ENCODE measurements at regions not wholly inside any gene's neighbourhood (a gene's known extent, or its start where the extent isn't known, plus 50 kb on each side); places are given as distances from the start of the nearest gene placed in this dataset.

DNA sequence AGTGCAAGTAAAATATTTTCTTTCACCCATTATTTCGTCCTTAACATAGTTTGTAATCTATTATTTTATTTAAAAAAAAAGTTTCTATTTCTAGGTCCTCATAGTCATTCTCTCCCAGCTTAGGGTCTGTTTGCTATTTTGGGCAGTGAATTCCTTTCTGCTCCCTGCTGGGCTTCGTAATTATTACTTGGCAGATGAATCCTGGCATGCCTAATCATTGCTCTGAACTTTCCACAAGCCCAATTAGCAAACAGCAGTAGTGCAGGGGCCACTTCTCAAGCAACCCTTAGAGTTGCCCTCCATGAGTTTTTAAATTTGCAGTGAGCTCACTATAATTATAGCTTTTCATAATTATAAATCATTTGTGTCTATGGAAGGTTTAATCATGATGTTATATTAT lies 1378.3 kb upstream of the SEL1L start:
- no peak overlapping the region for H3K4me3 ChIP-seq
- no peaks in the 10 kb centered on the region for H3K9me3 ChIP-seq
- H3K27ac ChIP-seq: no peak overlapping the region
- TF ChIP-seq POLR2AphosphoS5 (IDR thresholded peaks at IDR 0.05) (no peak), POLR2A (IDR thresholded peaks at IDR 0.05) (no peak), EP300 (IDR thresholded peaks at IDR 0.05) (no peak)
- TF ChIP-seq, protein P1, sequence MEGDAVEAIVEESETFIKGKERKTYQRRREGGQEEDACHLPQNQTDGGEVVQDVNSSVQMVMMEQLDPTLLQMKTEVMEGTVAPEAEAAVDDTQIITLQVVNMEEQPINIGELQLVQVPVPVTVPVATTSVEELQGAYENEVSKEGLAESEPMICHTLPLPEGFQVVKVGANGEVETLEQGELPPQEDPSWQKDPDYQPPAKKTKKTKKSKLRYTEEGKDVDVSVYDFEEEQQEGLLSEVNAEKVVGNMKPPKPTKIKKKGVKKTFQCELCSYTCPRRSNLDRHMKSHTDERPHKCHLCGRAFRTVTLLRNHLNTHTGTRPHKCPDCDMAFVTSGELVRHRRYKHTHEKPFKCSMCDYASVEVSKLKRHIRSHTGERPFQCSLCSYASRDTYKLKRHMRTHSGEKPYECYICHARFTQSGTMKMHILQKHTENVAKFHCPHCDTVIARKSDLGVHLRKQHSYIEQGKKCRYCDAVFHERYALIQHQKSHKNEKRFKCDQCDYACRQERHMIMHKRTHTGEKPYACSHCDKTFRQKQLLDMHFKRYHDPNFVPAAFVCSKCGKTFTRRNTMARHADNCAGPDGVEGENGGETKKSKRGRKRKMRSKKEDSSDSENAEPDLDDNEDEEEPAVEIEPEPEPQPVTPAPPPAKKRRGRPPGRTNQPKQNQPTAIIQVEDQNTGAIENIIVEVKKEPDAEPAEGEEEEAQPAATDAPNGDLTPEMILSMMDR (IDR thresholded peaks at IDR 0.05): no peak
- no peaks in the 10 kb centered on the region for H3K4me1 ChIP-seq
- H3K36me3 ChIP-seq: no peaks in the 10 kb centered on the region
- intact Hi-C loops (cut with DNase I): no loop called here
- WGBS, 2 donors: 31 to 57% methylated on average over 2 of the region's 2 CpGs
- DNase-seq: no peak
- no peaks in the 10 kb centered on the region for H3K27me3 ChIP-seq

DNA sequence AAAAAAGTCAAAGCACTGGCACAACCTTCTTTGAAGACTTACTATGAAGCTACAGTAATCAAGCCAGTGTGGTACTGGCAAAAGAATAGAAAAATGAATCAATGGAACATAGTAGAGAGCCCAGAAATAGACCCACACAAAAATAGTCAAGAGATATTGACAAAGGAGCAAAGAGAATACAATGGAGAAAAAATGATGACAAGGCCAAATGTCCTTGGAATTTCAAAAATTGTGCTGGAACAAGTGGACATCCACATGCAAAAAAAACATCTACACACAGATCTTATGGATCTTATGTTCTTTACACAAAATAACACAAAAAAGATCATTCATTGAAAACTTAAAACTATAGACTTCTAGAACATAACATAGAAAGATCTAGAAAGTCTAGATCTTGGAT lies 1379.7 kb upstream of the SEL1L start:
- Histone ChIP-seq H3K4me1 (no peaks in the 10 kb centered on the region), H3K9me3 (peaks cover 0 to 4% (median 0%) of the 10 kb centered on the region in 4 donors), H3K4me3 (no peak overlapping the region), H3K27ac (no peak overlapping the region), H3K27me3 (no peaks in the 10 kb centered on the region), H3K36me3 (no peaks in the 10 kb centered on the region)
- intact Hi-C loops (cut with DNase I): no loop called here
- DNase-seq: no peak
- TF ChIP-seq, protein P1 (IDR thresholded peaks at IDR 0.05): no peak
- no peak for TF ChIP-seq EP300 (IDR thresholded peaks at IDR 0.05)
- no peak for TF ChIP-seq POLR2AphosphoS5 (IDR thresholded peaks at IDR 0.05)
- no peak for TF ChIP-seq POLR2A (IDR thresholded peaks at IDR 0.05)

DNA sequence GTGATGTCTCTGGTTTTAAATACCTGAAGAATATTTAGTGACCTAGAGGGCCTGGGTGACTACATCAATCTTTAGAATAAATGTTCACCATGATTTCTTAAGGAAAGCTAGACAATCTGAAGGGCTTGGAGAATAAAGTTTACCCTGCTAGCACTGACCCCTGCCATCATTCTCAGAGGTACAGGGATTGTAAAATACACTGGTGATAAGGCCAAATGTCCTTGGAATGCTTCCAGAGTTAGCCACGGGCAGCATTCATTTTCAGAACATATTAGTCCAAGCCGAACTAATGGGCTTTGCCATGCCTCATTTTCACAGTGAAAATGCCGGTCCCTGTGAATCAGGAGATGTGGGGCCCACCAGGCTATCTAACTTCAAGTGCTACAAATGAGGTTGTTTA lies 1381.7 kb upstream of the SEL1L start:
- TF ChIP-seq POLR2AphosphoS5 (IDR thresholded peaks at IDR 0.05): no peak
- TF ChIP-seq EP300 (IDR thresholded peaks at IDR 0.05): no peak
- TF ChIP-seq, protein P1 (IDR thresholded peaks at IDR 0.05): no peak
- no peak for TF ChIP-seq POLR2A (IDR thresholded peaks at IDR 0.05)
- Histone ChIP-seq H3K36me3 (no peaks in the 10 kb centered on the region), H3K4me1 (no peaks in the 10 kb centered on the region), H3K27ac (no peak overlapping the region), H3K27me3 (no peaks in the 10 kb centered on the region), H3K9me3 (peaks cover 0 to 4% (median 0%) of the 10 kb centered on the region in 4 donors), H3K4me3 (no peak overlapping the region)
- DNase-seq: no peak
- intact Hi-C loops (cut with DNase I): no loop called here
- 44 to 62% methylated on average over 3 of the region's 3 CpGs for WGBS, 2 donors

DNA sequence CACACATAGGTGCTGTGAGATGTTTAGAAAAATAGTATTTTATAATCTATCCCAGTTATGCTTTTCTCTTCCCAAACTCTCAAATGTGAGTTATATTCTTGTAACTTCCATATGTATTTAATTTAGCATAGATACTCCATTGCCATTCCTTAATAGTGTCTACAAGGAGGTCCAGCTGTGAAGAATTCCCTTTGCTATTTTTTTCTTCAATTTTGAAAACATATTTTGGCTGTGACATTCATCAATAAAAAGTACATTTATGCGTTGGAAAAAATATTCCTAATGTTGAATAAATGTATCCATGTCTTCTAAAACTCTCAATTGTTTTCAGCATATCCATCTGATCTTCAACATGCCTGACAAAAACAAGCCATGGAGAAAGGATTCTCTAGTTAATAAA lies 1402.0 kb upstream of the SEL1L start:
- DNase-seq: no peak
- no peak for TF ChIP-seq POLR2AphosphoS5 (IDR thresholded peaks at IDR 0.05)
- TF ChIP-seq POLR2A (IDR thresholded peaks at IDR 0.05): no peak
- TF ChIP-seq EP300 (IDR thresholded peaks at IDR 0.05): no peak
- TF ChIP-seq, protein P1 (IDR thresholded peaks at IDR 0.05): no peak
- no peak overlapping the region for H3K27ac ChIP-seq
- no peaks in the 10 kb centered on the region for H3K36me3 ChIP-seq
- no peaks in the 10 kb centered on the region for H3K27me3 ChIP-seq
- intact Hi-C loops (cut with DNase I): no loop called here
- no peak overlapping the region for H3K4me3 ChIP-seq
- H3K9me3 ChIP-seq: no peaks in the 10 kb centered on the region
- WGBS, 2 donors: 83 to 90% methylated on average over 1 of the region's 1 CpG
- H3K4me1 ChIP-seq: no peaks in the 10 kb centered on the region

DNA sequence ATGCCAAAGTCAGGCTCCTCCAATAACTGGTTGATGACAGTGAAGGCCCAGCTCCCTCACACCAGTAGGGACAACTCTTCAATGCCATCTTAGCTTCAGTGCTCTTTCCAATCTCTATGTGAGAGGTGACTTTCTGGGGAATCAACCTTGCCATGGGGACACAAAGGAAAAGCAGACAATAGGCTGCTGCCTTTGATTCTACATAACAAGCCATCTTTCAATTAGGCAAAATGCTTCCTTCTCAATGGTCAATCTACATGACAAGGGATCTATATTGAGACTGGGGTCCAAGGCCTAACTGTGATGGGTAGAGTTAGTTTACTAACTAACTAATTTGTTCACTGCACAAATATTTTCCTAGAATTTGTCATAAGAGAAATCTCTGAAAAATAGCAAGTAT lies 1417.5 kb upstream of the SEL1L start:
- Histone ChIP-seq H3K27ac (no peak overlapping the region), H3K27me3 (no peaks in the 10 kb centered on the region), H3K4me1 (no peaks in the 10 kb centered on the region), H3K36me3 (no peaks in the 10 kb centered on the region), H3K4me3 (no peak overlapping the region), H3K9me3 (no peaks in the 10 kb centered on the region)
- TF ChIP-seq POLR2A (IDR thresholded peaks at IDR 0.05) (no peak), POLR2AphosphoS5 (IDR thresholded peaks at IDR 0.05) (no peak), EP300 (IDR thresholded peaks at IDR 0.05) (no peak)
- TF ChIP-seq, protein P1 (IDR thresholded peaks at IDR 0.05): no peak
- intact Hi-C loops (cut with DNase I): no loop called here
- no peak for DNase-seq

Data from sigmoid colon (tissue), 6 donors.